IMR-90 (cell line): ENCODE measurements at regions not wholly inside any gene's neighbourhood (a gene's known extent, or its start where the extent isn't known, plus 50 kb on each side); places are given as distances from the start of the nearest gene placed in this dataset.

Source experiments
- CTCF ChIP-seq: conservative IDR thresholded peaks from 2 replicates; pipeline ENCODE4 v1.5.1; 2012; ENCODE audit warnings: mild to moderate bottlenecking, low read depth, low read length, improper control_type of control experiment
- MAZ ChIP-seq: IDR thresholded peaks from 2 replicates; pipeline ENCODE4 v1.6.1; 2012; ENCODE audit warnings: low read depth, mild to moderate bottlenecking, low read length, improper control_type of control experiment, moderate library complexity, borderline replicate concordance
- MXI1 ChIP-seq: IDR thresholded peaks from 2 replicates; pipeline ENCODE4 v1.6.1; 2012; ENCODE audit warnings: low read depth, mild to moderate bottlenecking, low read length, moderate library complexity, borderline replicate concordance
- NFE2L2 ChIP-seq: fragments of 150-350 bp; IDR thresholded peaks from 2 replicates; pipeline ENCODE4 v1.6.1; 2016; ENCODE audit warnings: low read depth, mild to moderate bottlenecking, low read length
- RAD21 ChIP-seq: IDR thresholded peaks from 2 replicates; pipeline ENCODE4 v1.6.1; 2012; ENCODE audit warnings: low read length, improper control_type of control experiment
- SMC3 ChIP-seq: fragments of 150-350 bp; IDR thresholded peaks from 2 replicates; pipeline ENCODE4 v1.6.1; 2016; ENCODE audit warnings: low read depth, mild to moderate bottlenecking, antibody characterized with exemption, low read length, moderate library complexity

GRCh38 chr1:79575424-79575823, 568.9 kb upstream of the ADGRL4 start:
- TF ChIP-seq CTCF = no peak
- no peak for TF ChIP-seq SMC3
- no peak for TF ChIP-seq MXI1
- no peak for TF ChIP-seq RAD21
- no peak for TF ChIP-seq NFE2L2
- no peak for TF ChIP-seq MAZ
